MCF 10A (cell line): ENCODE measurements at regions not wholly inside any gene's neighbourhood (a gene's known extent, or its start where the extent isn't known, plus 50 kb on each side); places are given as distances from the start of the nearest gene placed in this dataset.
"Not testable (repeated sequence)": the region's sequence is repeated elsewhere in the genome, so short reads cannot be mapped to it uniquely, and the experiment has no call there.

Experiments
- BruUV-seq: library from RNA; stranded (reverse); fragments of 400-500 nt; replicated peaks from 2 replicates; lab custom pipeline; 2021; lab: Mats Ljungman, UMichigan
- CTCF ChIA-PET: fragments of 300-600 bp; sonication (Branson Sonifier 250); formaldehyde crosslinking; extraction: SDS; loops from one replicate; lab custom pipeline; 2021; ENCODE audit warnings: antibody characterized with exemption, inconsistent platforms; lab: Yijun Ruan, JAX
- POLR2A ChIA-PET: fragments of 300-600, 350-650 bp; sonication (Branson Sonifier 250); formaldehyde crosslinking; extraction: SDS; loops from one replicate; lab custom pipeline; 2020; ENCODE audit warnings: antibody characterized with exemption, inconsistent platforms; lab: Yijun Ruan, JAX
- DNase-seq: peaks from one replicate; pipeline ENCODE4 v3.0.0-alpha.2; 2018; ENCODE audit not compliant: unreplicated experiment
- H3K27ac Mint-ChIP-seq: one replicate; pipeline ENCODE4 v1.8.0; 2022; ENCODE audit warnings: mild to moderate bottlenecking, low read depth, mixed read lengths; ENCODE audit not compliant: unreplicated experiment
- H3K27me3 Mint-ChIP-seq: one replicate; pipeline ENCODE4 v1.8.0; 2022; ENCODE audit warnings: mixed read lengths; ENCODE audit not compliant: insufficient read depth, unreplicated experiment
- H3K36me3 Mint-ChIP-seq: one replicate; pipeline ENCODE4 v1.8.0; 2022; ENCODE audit warnings: mild to moderate bottlenecking, moderate library complexity, mixed read lengths; ENCODE audit not compliant: insufficient read depth, unreplicated experiment
- H3K4me1 Mint-ChIP-seq: one replicate; pipeline ENCODE4 v1.8.0; 2022; ENCODE audit warnings: mixed read lengths; ENCODE audit not compliant: insufficient read depth, unreplicated experiment
- H3K4me3 Mint-ChIP-seq: one replicate; pipeline ENCODE4 v1.8.0; 2022; ENCODE audit warnings: mild to moderate bottlenecking, moderate library complexity, mixed read lengths; ENCODE audit not compliant: unreplicated experiment
- H3K9me3 Mint-ChIP-seq: one replicate; pipeline ENCODE4 v1.8.0; 2022; ENCODE audit warnings: mixed read lengths; ENCODE audit not compliant: unreplicated experiment
- intact Hi-C: fragments of 100-400 bp; cut with micrococcal nuclease; formaldehyde crosslinking; loops from 2 replicates; pipeline ENCODE4 v1.14.1; 2022

- H3K27ac Mint-ChIP-seq, H3K4me3 Mint-ChIP-seq, CTCF ChIA-PET, BruUV-seq, H3K36me3 Mint-ChIP-seq, POLR2A ChIA-PET, H3K4me1 Mint-ChIP-seq, H3K27me3 Mint-ChIP-seq, intact Hi-C loops, DNase-seq, H3K9me3 Mint-ChIP-seq: not testable (repeated sequence)
Measured at GRCh38 chr1:83468336-83468735, 530.6 kb downstream of the TTLL7 start.

DNA sequence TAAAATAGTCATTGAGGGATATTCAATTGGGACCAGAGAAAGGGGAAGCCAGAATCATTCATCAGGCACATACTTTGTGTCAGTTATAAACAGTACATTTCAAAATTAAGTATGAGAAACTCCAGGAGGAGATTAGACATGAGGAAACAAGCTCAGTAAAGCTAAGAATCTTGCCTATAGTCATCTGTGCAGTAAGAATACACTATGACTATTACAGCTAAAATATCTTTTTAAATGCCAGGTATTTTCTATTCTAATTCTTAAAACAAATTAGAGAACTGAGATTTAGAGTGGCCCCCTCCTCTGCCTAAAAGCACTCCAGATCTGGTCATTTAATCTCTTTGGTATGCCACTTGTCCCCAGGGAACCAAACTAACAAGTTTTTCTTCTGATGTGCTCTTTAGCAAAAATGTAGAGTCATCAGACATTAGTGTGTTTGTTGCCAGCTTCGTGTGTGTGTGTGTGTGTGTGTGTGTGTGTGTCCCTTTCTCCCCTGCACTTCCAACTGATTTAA, 541.1 kb downstream of the TTLL7 start:
- intact Hi-C loops, H3K9me3 Mint-ChIP-seq, H3K36me3 Mint-ChIP-seq, H3K27me3 Mint-ChIP-seq, BruUV-seq, POLR2A ChIA-PET, H3K4me3 Mint-ChIP-seq, H3K4me1 Mint-ChIP-seq, H3K27ac Mint-ChIP-seq, DNase-seq: not testable (repeated sequence)
- CTCF ChIA-PET, result interaction anchor here (0.6 kb wide), 1 partner anchor 401 kb away, joined by 3 read pairs; no protein-coding TSS in a partner anchor

GRCh38 chr1:83457281-83457680, 541.7 kb downstream of the TTLL7 start:
- POLR2A ChIA-PET, intact Hi-C loops, CTCF ChIA-PET, H3K4me3 Mint-ChIP-seq, H3K36me3 Mint-ChIP-seq, H3K4me1 Mint-ChIP-seq, H3K27me3 Mint-ChIP-seq, BruUV-seq, H3K27ac Mint-ChIP-seq, H3K9me3 Mint-ChIP-seq, DNase-seq: not testable (repeated sequence)

GRCh38 chr1:83455753-83456152, 543.2 kb downstream of the TTLL7 start:
- H3K27me3 Mint-ChIP-seq, H3K4me1 Mint-ChIP-seq, H3K27ac Mint-ChIP-seq, intact Hi-C loops, H3K4me3 Mint-ChIP-seq, H3K36me3 Mint-ChIP-seq, H3K9me3 Mint-ChIP-seq, CTCF ChIA-PET, POLR2A ChIA-PET, DNase-seq, BruUV-seq: not testable (repeated sequence)

DNA sequence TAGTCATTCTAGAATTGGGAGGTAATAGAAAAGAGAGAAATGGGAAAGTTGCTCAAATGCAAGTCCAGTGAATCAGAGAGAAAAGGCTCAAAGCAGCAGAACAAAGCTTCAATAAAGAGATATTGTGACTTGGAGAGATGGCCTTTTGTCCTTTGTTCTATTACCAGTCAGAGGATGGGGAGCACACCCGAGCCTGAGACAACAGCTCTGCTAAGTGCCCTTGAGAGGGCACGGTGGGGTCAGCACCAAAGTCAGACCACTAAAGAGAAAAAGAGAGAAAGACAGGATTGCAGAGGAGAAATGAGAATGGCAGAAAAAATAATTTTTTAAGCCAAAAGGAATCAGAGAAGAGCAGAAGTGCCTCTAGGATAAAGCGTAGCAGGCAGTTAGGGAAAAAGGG, 553.1 kb downstream of the TTLL7 start:
- intact Hi-C loops, DNase-seq, H3K4me3 Mint-ChIP-seq, H3K27me3 Mint-ChIP-seq, H3K36me3 Mint-ChIP-seq, H3K4me1 Mint-ChIP-seq, BruUV-seq, H3K9me3 Mint-ChIP-seq, POLR2A ChIA-PET, H3K27ac Mint-ChIP-seq, CTCF ChIA-PET: not testable (repeated sequence)

- H3K27me3 Mint-ChIP-seq, H3K4me1 Mint-ChIP-seq, DNase-seq, POLR2A ChIA-PET, CTCF ChIA-PET, H3K27ac Mint-ChIP-seq, intact Hi-C loops, H3K9me3 Mint-ChIP-seq, BruUV-seq, H3K36me3 Mint-ChIP-seq, H3K4me3 Mint-ChIP-seq: not testable (repeated sequence)
Measured at GRCh38 chr1:83442412-83442811, 556.5 kb downstream of the TTLL7 start.

GRCh38 chr1:83440586-83440985, 558.3 kb downstream of the TTLL7 start:
- H3K9me3 Mint-ChIP-seq, H3K4me3 Mint-ChIP-seq, H3K27me3 Mint-ChIP-seq, H3K4me1 Mint-ChIP-seq, H3K36me3 Mint-ChIP-seq, BruUV-seq, DNase-seq, CTCF ChIA-PET, intact Hi-C loops, H3K27ac Mint-ChIP-seq, POLR2A ChIA-PET: not testable (repeated sequence)

GRCh38 chr1:83440021-83440420, 558.9 kb downstream of the TTLL7 start:
- CTCF ChIA-PET, DNase-seq, H3K36me3 Mint-ChIP-seq, intact Hi-C loops, POLR2A ChIA-PET, H3K27me3 Mint-ChIP-seq, H3K4me1 Mint-ChIP-seq, BruUV-seq, H3K27ac Mint-ChIP-seq, H3K9me3 Mint-ChIP-seq, H3K4me3 Mint-ChIP-seq: not testable (repeated sequence)

DNA sequence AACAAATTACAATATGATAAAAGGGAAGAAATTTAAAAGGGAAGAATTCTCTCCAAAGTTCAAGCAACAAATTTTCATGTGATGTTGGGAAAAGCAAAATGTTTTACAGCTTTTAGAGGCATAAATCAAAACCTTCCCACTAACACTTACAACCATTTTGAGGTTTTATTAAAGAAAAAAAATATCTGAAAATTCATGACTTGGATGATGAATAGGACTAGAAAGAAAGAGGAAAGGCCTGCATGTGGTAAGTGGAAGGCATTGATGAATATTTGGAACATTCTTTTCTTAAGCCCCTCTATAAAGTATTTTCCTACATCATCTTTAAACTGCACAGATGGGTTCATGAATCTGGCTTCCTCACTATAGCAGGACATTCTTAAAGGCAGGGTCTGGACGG, 560.6 kb downstream of the TTLL7 start:
- CTCF ChIA-PET, H3K27me3 Mint-ChIP-seq, DNase-seq, H3K9me3 Mint-ChIP-seq, H3K4me3 Mint-ChIP-seq, intact Hi-C loops, H3K36me3 Mint-ChIP-seq, BruUV-seq, H3K4me1 Mint-ChIP-seq, POLR2A ChIA-PET, H3K27ac Mint-ChIP-seq: not testable (repeated sequence)

- BruUV-seq, H3K36me3 Mint-ChIP-seq, H3K4me1 Mint-ChIP-seq, H3K9me3 Mint-ChIP-seq, H3K27me3 Mint-ChIP-seq, H3K4me3 Mint-ChIP-seq, CTCF ChIA-PET, POLR2A ChIA-PET, intact Hi-C loops, DNase-seq, H3K27ac Mint-ChIP-seq: not testable (repeated sequence)
Measured at GRCh38 chr1:83435336-83435735, 563.6 kb downstream of the TTLL7 start.
